HAP-1 (cell line): ENCODE measurements at regions not wholly inside any gene's neighbourhood (a gene's known extent, or its start where the extent isn't known, plus 50 kb on each side); places are given as distances from the start of the nearest gene placed in this dataset.

Experiments used
- DNase-seq, 2 experiments: peaks; one replicate each; pipeline ENCODE4 v3.0.0-alpha.2; 2016 to 2020; ENCODE audit warnings: low spot score in 2 of 2
- H3K27me3 ChIP-seq: fragments of 250-450 bp; sonication (Bioruptor Pico); 2 replicates; pipeline ENCODE4 v1.5.1; 2020; ENCODE audit warnings: low read depth, mild to moderate bottlenecking, moderate library complexity
- H3K36me3 ChIP-seq: fragments of 250-450 bp; sonication (Bioruptor Pico); replicated peaks from 2 replicates; pipeline ENCODE4 v1.5.1; 2020; ENCODE audit warnings: mild to moderate bottlenecking
- H3K4me1 ChIP-seq: fragments of 250-450 bp; sonication (Bioruptor Pico); 2 replicates; pipeline ENCODE4 v1.5.1; 2020; ENCODE audit warnings: mild to moderate bottlenecking
- H3K4me3 ChIP-seq: fragments of 250-450 bp; sonication (Bioruptor Pico); 2 replicates; pipeline ENCODE4 v1.5.1; 2020; ENCODE audit warnings: mild to moderate bottlenecking, moderate library complexity
- H3K9me3 ChIP-seq: fragments of 250-450 bp; sonication (Bioruptor Pico); 2 replicates; pipeline ENCODE4 v1.5.1; 2020; ENCODE audit warnings: mild to moderate bottlenecking, moderate library complexity
- in situ Hi-C: fragments of 300-500 bp; cut with MboI; formaldehyde crosslinking; loops from 3 replicates; pipeline ENCODE4 v1.14.3; 2020; ENCODE audit warnings: low sequenced_read_pairs, inconsistent platforms, mixed read lengths

GRCh38 chr21:33121715-33122475 lies 52.0 kb downstream of the OLIG1 start:
- no peak overlapping the region for H3K4me3 ChIP-seq
- peaks cover 22% of the 10 kb centered on the region for H3K4me1 ChIP-seq
- H3K9me3 ChIP-seq = no peaks in the 10 kb centered on the region
- in situ Hi-C loops = loop anchor here (10.0 kb wide), 1 partner anchor 127 kb away; no protein-coding TSS in a partner anchor
- H3K36me3 ChIP-seq = no peaks in the 10 kb centered on the region
- DNase-seq = peak in 1 of 2 experiments; percentile 68
- H3K27me3 ChIP-seq = no peaks in the 10 kb centered on the region

- DNase-seq = no peak
- H3K4me3 ChIP-seq = no peak overlapping the region
- H3K9me3 ChIP-seq = no peaks in the 10 kb centered on the region
- peaks cover 24% of the 10 kb centered on the region for H3K4me1 ChIP-seq
- no peaks in the 10 kb centered on the region for H3K27me3 ChIP-seq
- H3K36me3 ChIP-seq = no peaks in the 10 kb centered on the region
- in situ Hi-C loops = loop anchor here (10.0 kb wide), 1 partner anchor 128 kb away; no protein-coding TSS in a partner anchor
Measured at GRCh38 chr21:33122507-33122906, 52.6 kb downstream of the OLIG1 start.

- H3K9me3 ChIP-seq = no peaks in the 10 kb centered on the region
- H3K36me3 ChIP-seq = no peaks in the 10 kb centered on the region
- no peak for DNase-seq
- peaks cover 25% of the 10 kb centered on the region for H3K4me1 ChIP-seq
- no peak overlapping the region for H3K4me3 ChIP-seq
- in situ Hi-C loops = loop anchor here (10.0 kb wide), 1 partner anchor 129 kb away; no protein-coding TSS in a partner anchor
- H3K27me3 ChIP-seq = no peaks in the 10 kb centered on the region
Measured at GRCh38 chr21:33123374-33124123, 53.6 kb downstream of the OLIG1 start.

- no peaks in the 10 kb centered on the region for H3K36me3 ChIP-seq
- DNase-seq = no peak
- no peak overlapping the region for H3K4me3 ChIP-seq
- H3K27me3 ChIP-seq = no peaks in the 10 kb centered on the region; the same call in 1 of the 2 replicates
- in situ Hi-C loops = loop anchor here (10.0 kb wide), 1 partner anchor 130 kb away; no protein-coding TSS in a partner anchor
- H3K9me3 ChIP-seq = no peaks in the 10 kb centered on the region
- H3K4me1 ChIP-seq = peaks cover 25% of the 10 kb centered on the region
Measured at GRCh38 chr21:33124889-33125288, 54.9 kb downstream of the OLIG1 start.

GRCh38 chr21:33125680-33126375 lies 55.9 kb downstream of the OLIG1 start:
- in situ Hi-C loops = loop anchor here (10.0 kb wide), 1 partner anchor 131 kb away; no protein-coding TSS in a partner anchor
- peaks cover 25% of the 10 kb centered on the region for H3K4me1 ChIP-seq
- no peaks in the 10 kb centered on the region for H3K36me3 ChIP-seq
- H3K9me3 ChIP-seq = no peaks in the 10 kb centered on the region
- no peak overlapping the region for H3K4me3 ChIP-seq
- no peaks in the 10 kb centered on the region; the same call in 1 of the 2 replicates for H3K27me3 ChIP-seq
- peak; percentile 78 to 94 for DNase-seq

GRCh38 chr21:33126569-33126968 lies 56.6 kb downstream of the OLIG1 start:
- H3K27me3 ChIP-seq = no peaks in the 10 kb centered on the region; the same call in 1 of the 2 replicates
- in situ Hi-C loops = loop anchor here (10.0 kb wide), 1 partner anchor 132 kb away; no protein-coding TSS in a partner anchor
- H3K36me3 ChIP-seq = no peaks in the 10 kb centered on the region
- DNase-seq = peak in 1 of 2 experiments; percentile 74
- no peaks in the 10 kb centered on the region for H3K9me3 ChIP-seq
- no peak overlapping the region for H3K4me3 ChIP-seq
- peaks cover 25% of the 10 kb centered on the region for H3K4me1 ChIP-seq

GRCh38 chr21:33127154-33127867 lies 57.4 kb downstream of the OLIG1 start:
- H3K27me3 ChIP-seq = no peaks in the 10 kb centered on the region; the same call in 1 of the 2 replicates
- DNase-seq = peak; percentile 78 to 91
- peaks cover 18% of the 10 kb centered on the region for H3K4me1 ChIP-seq
- H3K4me3 ChIP-seq = peak overlapping the region; percentile 3; the same call in 1 of the 2 replicates
- in situ Hi-C loops = loop anchor here (10.0 kb wide), 1 partner anchor 133 kb away; no protein-coding TSS in a partner anchor
- no peaks in the 10 kb centered on the region for H3K36me3 ChIP-seq
- H3K9me3 ChIP-seq = no peaks in the 10 kb centered on the region

- H3K4me1 ChIP-seq = peaks cover 17% of the 10 kb centered on the region
Measured at GRCh38 chr21:33127868-33128242, 57.9 kb downstream of the OLIG1 start.

GRCh38 chr21:33128538-33128937 lies 58.6 kb downstream of the OLIG1 start:
- Histone ChIP-seq H3K27me3 (no peaks in the 10 kb centered on the region; the same call in 1 of the 2 replicates), H3K9me3 (no peaks in the 10 kb centered on the region), H3K4me3 (no peak overlapping the region), H3K36me3 (no peaks in the 10 kb centered on the region), H3K4me1 (peaks cover 17% of the 10 kb centered on the region)
- in situ Hi-C loops = loop anchor here (10.0 kb wide), 1 partner anchor 134 kb away; no protein-coding TSS in a partner anchor
- no peak for DNase-seq

More at GRCh38 chr21:33127868-33128242, 57.9 kb downstream of the OLIG1 start:
- DNase-seq = no peak
- Histone ChIP-seq H3K36me3 (no peaks in the 10 kb centered on the region), H3K9me3 (no peaks in the 10 kb centered on the region), H3K27me3 (no peaks in the 10 kb centered on the region; the same call in 1 of the 2 replicates), H3K4me3 (no peak overlapping the region)
- in situ Hi-C loops = loop anchor here (10.0 kb wide), 1 partner anchor 133 kb away; no protein-coding TSS in a partner anchor

- in situ Hi-C loops = loop anchor here (5.0 to 10.0 kb wide), 2 partner anchors 197 to 295 kb away; no protein-coding TSS in a partner anchor
- H3K27me3 ChIP-seq = no peaks in the 10 kb centered on the region; the same call in 1 of the 2 replicates
- H3K9me3 ChIP-seq = no peaks in the 10 kb centered on the region
- H3K4me3 ChIP-seq = no peak overlapping the region
- H3K36me3 ChIP-seq = no peaks in the 10 kb centered on the region
- no peak for DNase-seq
- peaks cover 4% of the 10 kb centered on the region for H3K4me1 ChIP-seq
Measured at GRCh38 chr21:33132054-33132453, 62.1 kb downstream of the OLIG1 start.

GRCh38 chr21:33133892-33134291 lies 64.0 kb downstream of the OLIG1 start:
- Histone ChIP-seq H3K36me3 (no peaks in the 10 kb centered on the region), H3K4me3 (no peak overlapping the region), H3K9me3 (no peaks in the 10 kb centered on the region), H3K27me3 (no peaks in the 10 kb centered on the region; the same call in 1 of the 2 replicates), H3K4me1 (no peaks in the 10 kb centered on the region)
- in situ Hi-C loops = loop anchor here (5.0 to 10.0 kb wide), 2 partner anchors 199 to 297 kb away; no protein-coding TSS in a partner anchor
- DNase-seq = no peak

GRCh38 chr21:33135925-33136324 lies 66.0 kb downstream of the OLIG1 start:
- in situ Hi-C loops = loop anchor here (10.0 kb wide), 1 partner anchor 201 kb away; no protein-coding TSS in a partner anchor
- no peak for DNase-seq
- Histone ChIP-seq H3K4me3 (no peak overlapping the region), H3K36me3 (no peaks in the 10 kb centered on the region), H3K27me3 (no peaks in the 10 kb centered on the region; the same call in 1 of the 2 replicates), H3K9me3 (no peaks in the 10 kb centered on the region), H3K4me1 (no peaks in the 10 kb centered on the region)
